ENCODE measurements at regions not wholly inside any gene's neighbourhood (a gene's known extent, or its start where the extent isn't known, plus 50 kb on each side); places are given as distances from the start of the nearest gene placed in this dataset.

DNA sequence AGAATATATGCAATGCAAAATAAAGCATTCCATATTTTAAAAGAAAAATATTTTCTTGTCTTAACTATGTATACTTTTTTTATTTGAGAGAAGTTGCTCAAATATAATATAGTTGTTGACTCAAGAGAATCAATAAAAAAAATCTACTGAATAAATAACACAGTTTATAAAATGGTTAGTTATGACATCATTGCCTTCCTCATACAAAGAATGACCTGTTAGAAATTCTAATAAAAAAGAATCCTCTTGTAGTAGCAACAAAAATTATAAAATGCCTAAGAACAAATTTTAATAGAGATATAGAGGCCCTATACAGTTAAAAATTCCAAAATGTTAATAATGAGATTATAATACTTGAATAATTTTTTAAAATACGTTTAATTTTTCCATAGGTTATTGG is 96.5 kb upstream of the AHI1 start:
- 92 to 95% methylated on average over 1 of the region's 1 CpG for WGBS, 2 donors
- Histone ChIP-seq H3K9me3 (peaks cover 0 to 3% (median 1%) of the 10 kb centered on the region in 4 donors), H3K27me3 (peaks cover 0 to 2% of the 10 kb centered on the region in 2 donors), H3K4me1 (no peaks in the 10 kb centered on the region), H3K4me3 (no peak overlapping the region), H3K36me3 (no peaks in the 10 kb centered on the region), H3K27ac (no peak overlapping the region)
- no peak for DNase-seq (ENCODE audit: low spot score in 2 of 2)
- TF ChIP-seq, protein P1, sequence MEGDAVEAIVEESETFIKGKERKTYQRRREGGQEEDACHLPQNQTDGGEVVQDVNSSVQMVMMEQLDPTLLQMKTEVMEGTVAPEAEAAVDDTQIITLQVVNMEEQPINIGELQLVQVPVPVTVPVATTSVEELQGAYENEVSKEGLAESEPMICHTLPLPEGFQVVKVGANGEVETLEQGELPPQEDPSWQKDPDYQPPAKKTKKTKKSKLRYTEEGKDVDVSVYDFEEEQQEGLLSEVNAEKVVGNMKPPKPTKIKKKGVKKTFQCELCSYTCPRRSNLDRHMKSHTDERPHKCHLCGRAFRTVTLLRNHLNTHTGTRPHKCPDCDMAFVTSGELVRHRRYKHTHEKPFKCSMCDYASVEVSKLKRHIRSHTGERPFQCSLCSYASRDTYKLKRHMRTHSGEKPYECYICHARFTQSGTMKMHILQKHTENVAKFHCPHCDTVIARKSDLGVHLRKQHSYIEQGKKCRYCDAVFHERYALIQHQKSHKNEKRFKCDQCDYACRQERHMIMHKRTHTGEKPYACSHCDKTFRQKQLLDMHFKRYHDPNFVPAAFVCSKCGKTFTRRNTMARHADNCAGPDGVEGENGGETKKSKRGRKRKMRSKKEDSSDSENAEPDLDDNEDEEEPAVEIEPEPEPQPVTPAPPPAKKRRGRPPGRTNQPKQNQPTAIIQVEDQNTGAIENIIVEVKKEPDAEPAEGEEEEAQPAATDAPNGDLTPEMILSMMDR (IDR thresholded peaks at IDR 0.05) = no peak
- TF ChIP-seq EP300 (IDR thresholded peaks at IDR 0.05) (no peak), POLR2A (IDR thresholded peaks at IDR 0.05) (no peak)

DNA sequence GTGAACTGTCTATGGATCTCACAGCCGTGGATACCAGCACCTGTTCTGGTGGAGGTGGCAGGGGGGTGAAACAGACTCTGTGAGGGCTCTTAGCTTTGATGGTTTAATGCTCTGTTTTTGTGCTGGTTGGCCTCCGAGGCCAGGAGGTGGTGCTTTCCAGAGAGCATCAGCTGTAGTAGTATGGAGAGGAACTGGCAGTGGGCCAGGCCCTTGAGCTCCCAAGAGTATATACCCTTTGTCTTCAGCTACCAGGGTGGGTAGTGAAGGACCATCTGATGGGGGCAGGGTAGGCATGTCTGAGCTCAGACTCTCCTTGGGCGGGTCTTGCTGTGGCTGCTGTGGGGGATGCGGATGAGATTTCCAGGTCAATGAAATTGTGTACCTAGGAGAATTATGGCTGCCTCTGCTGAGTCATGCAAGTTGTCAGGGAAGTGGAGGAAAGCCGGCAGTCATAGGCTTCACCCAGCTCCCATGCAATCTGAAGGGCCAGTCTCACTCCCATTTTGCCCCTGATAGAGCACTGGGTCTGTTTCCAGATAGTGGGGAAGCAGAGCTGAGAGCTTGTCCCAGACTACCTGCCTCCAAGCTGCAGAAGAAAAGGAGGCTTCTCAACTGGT is 102.7 kb upstream of the AHI1 start:
- Histone ChIP-seq H3K27ac (no peak overlapping the region), H3K4me1 (no peaks in the 10 kb centered on the region), H3K36me3 (no peaks in the 10 kb centered on the region), H3K9me3 (peaks cover 0 to 7% (median 3%) of the 10 kb centered on the region in 4 donors), H3K4me3 (no peak overlapping the region), H3K27me3 (peaks cover 0 to 2% of the 10 kb centered on the region in 2 donors)
- WGBS, 2 donors = 70 to 73% methylated on average over 4 to 5 of the region's 5 CpGs
- no peak for TF ChIP-seq EP300 (IDR thresholded peaks at IDR 0.05)
- no peak for TF ChIP-seq POLR2A (IDR thresholded peaks at IDR 0.05)
- TF ChIP-seq, protein P1 (IDR thresholded peaks at IDR 0.05) = no peak
- no peak for DNase-seq (ENCODE audit: low spot score in 2 of 2)

DNA sequence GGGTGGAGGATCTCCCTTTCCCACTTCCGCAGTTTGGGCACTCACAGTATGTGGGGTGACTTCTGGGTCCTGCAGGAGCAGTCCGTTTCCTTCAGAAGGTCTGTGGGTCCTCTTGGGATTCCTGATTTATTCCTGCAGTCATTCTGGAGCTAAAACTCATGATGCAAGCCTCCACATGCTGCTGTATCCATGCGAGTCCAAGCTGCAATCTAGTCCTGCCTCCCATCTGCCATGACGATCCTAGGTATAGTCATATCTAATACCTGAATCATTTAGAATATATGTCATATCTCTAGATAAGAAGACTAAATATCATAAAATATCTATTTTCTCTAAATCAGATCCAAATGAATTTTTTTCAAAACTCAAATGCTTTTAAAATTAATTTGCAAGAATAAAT is 103.4 kb upstream of the AHI1 start:
- WGBS, 2 donors = 87 to 90% methylated on average over 4 of the region's 4 CpGs
- no peak for DNase-seq (ENCODE audit: low spot score in 2 of 2)
- Histone ChIP-seq H3K27me3 (peaks cover 0 to 2% of the 10 kb centered on the region in 2 donors), H3K36me3 (no peaks in the 10 kb centered on the region), H3K27ac (no peak overlapping the region), H3K4me1 (no peaks in the 10 kb centered on the region), H3K9me3 (peaks cover 0 to 7% (median 3%) of the 10 kb centered on the region in 4 donors), H3K4me3 (no peak overlapping the region)
- TF ChIP-seq EP300 (IDR thresholded peaks at IDR 0.05) = no peak

DNA sequence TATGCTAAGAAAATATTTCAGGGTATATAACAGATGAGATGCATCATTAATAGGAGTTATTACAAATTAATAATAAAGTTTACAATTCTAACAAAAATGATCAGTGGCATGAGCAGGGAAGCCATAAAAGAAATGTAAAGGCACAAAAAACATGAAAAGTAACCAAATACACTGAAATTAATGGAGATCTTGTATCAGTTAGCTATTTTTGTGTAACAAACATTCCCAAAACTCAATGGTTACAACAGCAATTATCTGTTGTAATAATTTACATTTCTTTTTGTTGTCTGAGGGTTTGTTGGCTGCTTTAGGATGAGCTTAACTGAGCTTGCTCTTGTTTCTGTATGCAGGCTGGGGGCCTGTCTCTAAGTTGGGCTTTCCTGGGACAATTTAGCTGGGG is 104.3 kb upstream of the AHI1 start:
- Histone ChIP-seq H3K36me3 (no peaks in the 10 kb centered on the region), H3K4me1 (no peaks in the 10 kb centered on the region), H3K27ac (no peak overlapping the region), H3K27me3 (peaks cover 0 to 2% of the 10 kb centered on the region in 2 donors), H3K9me3 (peaks cover 0 to 6% (median 2%) of the 10 kb centered on the region in 4 donors), H3K4me3 (no peak overlapping the region)
- TF ChIP-seq POLR2A (IDR thresholded peaks at IDR 0.05) (no peak), EP300 (IDR thresholded peaks at IDR 0.05) (no peak)
- TF ChIP-seq, protein P1 (IDR thresholded peaks at IDR 0.05) = no peak
- DNase-seq (ENCODE audit: low spot score in 2 of 2) = no peak

DNA sequence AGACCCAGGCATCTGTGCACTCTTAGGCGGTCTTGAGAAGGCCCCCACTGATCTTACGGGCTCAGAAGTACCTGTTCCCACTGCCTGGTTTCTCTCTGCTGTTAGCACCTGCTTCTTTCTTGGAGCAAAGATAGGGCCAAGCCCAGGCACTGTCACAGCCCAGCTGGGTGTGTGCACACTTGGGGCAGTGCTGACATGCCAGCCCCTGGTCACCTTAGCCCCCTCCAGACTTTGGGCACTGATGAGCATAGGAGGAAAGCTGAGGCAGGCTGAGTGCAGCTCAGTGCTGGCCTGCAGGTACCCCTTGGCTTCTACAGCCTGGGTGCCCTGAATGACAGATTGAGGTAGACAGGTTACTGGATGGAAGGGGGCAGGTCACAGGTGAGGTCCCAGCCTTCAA is 105.7 kb upstream of the AHI1 start:
- H3K36me3 ChIP-seq = no peaks in the 10 kb centered on the region
- no peak overlapping the region for H3K27ac ChIP-seq
- no peaks in the 10 kb centered on the region for H3K4me1 ChIP-seq
- H3K27me3 ChIP-seq = peaks cover 0 to 2% of the 10 kb centered on the region in 2 donors
- DNase-seq (ENCODE audit: low spot score in 2 of 2) = no peak
- TF ChIP-seq, protein P1 (IDR thresholded peaks at IDR 0.05) = no peak
- no peak for TF ChIP-seq EP300 (IDR thresholded peaks at IDR 0.05)
- TF ChIP-seq POLR2A (IDR thresholded peaks at IDR 0.05) = no peak
- WGBS, 2 donors = 92 to 100% methylated on average over 2 of the region's 2 CpGs
- peaks cover 0 to 6% (median 2%) of the 10 kb centered on the region in 4 donors for H3K9me3 ChIP-seq
- no peak overlapping the region for H3K4me3 ChIP-seq
